ENCODE measurements at regions not wholly inside any gene's neighbourhood (a gene's known extent, or its start where the extent isn't known, plus 50 kb on each side); places are given as distances from the start of the nearest gene placed in this dataset.

DNA sequence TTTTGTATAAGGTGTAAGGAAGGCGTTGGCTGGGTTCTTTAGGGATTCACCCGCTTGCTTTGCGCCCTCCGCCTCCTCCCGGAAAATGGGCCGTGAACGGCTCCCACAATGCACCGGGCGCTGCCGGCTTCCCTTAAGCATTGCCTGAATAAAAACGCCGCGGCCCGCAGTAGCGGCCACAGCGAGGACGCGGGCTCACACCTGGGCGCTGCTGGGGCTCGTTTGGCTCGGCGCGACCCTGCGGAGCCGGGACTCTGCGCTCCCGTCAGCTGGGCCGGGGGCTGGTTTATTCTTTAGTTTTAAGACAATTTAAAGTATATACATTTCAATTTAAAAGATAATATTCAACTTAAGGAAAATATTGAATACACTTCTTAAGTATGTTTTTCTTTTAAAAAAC is 343.5 kb upstream of the RGMA start:
- TF ChIP-seq, protein P1, sequence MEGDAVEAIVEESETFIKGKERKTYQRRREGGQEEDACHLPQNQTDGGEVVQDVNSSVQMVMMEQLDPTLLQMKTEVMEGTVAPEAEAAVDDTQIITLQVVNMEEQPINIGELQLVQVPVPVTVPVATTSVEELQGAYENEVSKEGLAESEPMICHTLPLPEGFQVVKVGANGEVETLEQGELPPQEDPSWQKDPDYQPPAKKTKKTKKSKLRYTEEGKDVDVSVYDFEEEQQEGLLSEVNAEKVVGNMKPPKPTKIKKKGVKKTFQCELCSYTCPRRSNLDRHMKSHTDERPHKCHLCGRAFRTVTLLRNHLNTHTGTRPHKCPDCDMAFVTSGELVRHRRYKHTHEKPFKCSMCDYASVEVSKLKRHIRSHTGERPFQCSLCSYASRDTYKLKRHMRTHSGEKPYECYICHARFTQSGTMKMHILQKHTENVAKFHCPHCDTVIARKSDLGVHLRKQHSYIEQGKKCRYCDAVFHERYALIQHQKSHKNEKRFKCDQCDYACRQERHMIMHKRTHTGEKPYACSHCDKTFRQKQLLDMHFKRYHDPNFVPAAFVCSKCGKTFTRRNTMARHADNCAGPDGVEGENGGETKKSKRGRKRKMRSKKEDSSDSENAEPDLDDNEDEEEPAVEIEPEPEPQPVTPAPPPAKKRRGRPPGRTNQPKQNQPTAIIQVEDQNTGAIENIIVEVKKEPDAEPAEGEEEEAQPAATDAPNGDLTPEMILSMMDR (IDR thresholded peaks at IDR 0.05 in 4 of 5, conservative IDR thresholded peaks at IDR 0.05 in 1 of 5) = no peak
- TF ChIP-seq POLR2A (IDR thresholded peaks at IDR 0.05) = no peak

Measured in gastrocnemius medialis (tissue), 4 donors.